B cell (primary cell): ENCODE measurements at regions not wholly inside any gene's neighbourhood (a gene's known extent, or its start where the extent isn't known, plus 50 kb on each side); places are given as distances from the start of the nearest gene placed in this dataset.

ENCODE experiments used
- ATAC-seq: fragments of 200-7000 bp; cut with Tn5 transposase; one replicate; pipeline ENCODE4 v1.10.0; 2021; ENCODE audit warnings: low read depth, mild to moderate bottlenecking, moderate number of reproducible peaks, moderate library complexity
- CTCF ChIA-PET: fragments of 350-600 bp; sonication (Branson Sonifier 250); formaldehyde crosslinking; loops from one replicate; lab custom pipeline; 2021; ENCODE audit warnings: antibody characterized with exemption, inconsistent platforms; lab: Charles Lee
- POLR2A ChIA-PET: fragments of 350-600 bp; sonication (Branson Sonifier 250); formaldehyde crosslinking; loops from one replicate; lab custom pipeline; 2021; ENCODE audit warnings: antibody characterized with exemption; lab: Charles Lee
- DNase-seq: peaks from one replicate; pipeline ENCODE4 v3.0.0; 2013
- H2AFZ ChIP-seq: 2 replicates; pipeline ENCODE4 v1.6.1; 2012; ENCODE audit warnings: mild to moderate bottlenecking, low read depth, low read length; ENCODE audit not compliant: insufficient read depth, poor library complexity, severe bottlenecking
- H3K27ac ChIP-seq, 2 donors: 1 replicate in 1 of 2; 2 replicates in 1 of 2; pipeline ENCODE4 v1.5.1; 2012 to 2013; ENCODE audit warnings: low read length in 2 of 2, mild to moderate bottlenecking in 2 of 2, moderate library complexity in 1 of 2
- H3K27me3 ChIP-seq, 4 experiments: fragments of 200-600 bp in 1 of 4; sonication (generic) in 1 of 4; replicated peaks in 1 of 4; 1 replicate in 2 of 4; 2 replicates in 2 of 4; pipeline versions ENCODE4 v1.6.1 to v1.7.0; 2013 to 2016; ENCODE audit warnings: low read length in 3 of 4, mild to moderate bottlenecking in 2 of 4, mixed read lengths in 1 of 4, moderate library complexity in 1 of 4; ENCODE audit not compliant: insufficient read depth in 4 of 4, control insufficient read depth in 3 of 4; ENCODE audit errors: control extremely low read depth in 1 of 4
- H3K36me3 ChIP-seq, 2 experiments: replicated peaks in 1 of 2; 1 replicate in 1 of 2; 2 replicates in 1 of 2; pipeline versions ENCODE4 v1.6.1 to v1.7.1; 2013; ENCODE audit warnings: low read length in 1 of 2; ENCODE audit not compliant: insufficient read depth in 2 of 2, control insufficient read depth in 1 of 2; ENCODE audit errors: control extremely low read depth in 1 of 2, extremely low read depth in 1 of 2
- H3K4me1 ChIP-seq, 2 donors: fragments of 200-600 bp in 1 of 2; sonication (generic) in 1 of 2; 1 replicate in 1 of 2; 2 replicates in 1 of 2; pipeline versions ENCODE4 v1.5.1 to v1.6.1; 2013 to 2017; ENCODE audit warnings: low read length in 2 of 2; ENCODE audit not compliant: control insufficient read depth in 2 of 2, insufficient read depth in 2 of 2
- H3K4me2 ChIP-seq: replicated peaks from 2 replicates; pipeline ENCODE3; 2012; ENCODE audit warnings: mild to moderate bottlenecking, low read depth, low read length; ENCODE audit not compliant: poor library complexity, severe bottlenecking
- H3K4me3 ChIP-seq, 5 experiments: fragments of 200-600 bp in 1 of 5; sonication (generic) in 1 of 5; 1 replicate in 3 of 5; 2 replicates in 2 of 5; pipeline versions ENCODE4 v1.5.1 to v1.7.0; 2011 to 2016; ENCODE audit warnings: low read length in 4 of 5, mild to moderate bottlenecking in 4 of 5, low read depth in 2 of 5, control low read depth in 1 of 5, moderate library complexity in 1 of 5; ENCODE audit not compliant: insufficient read depth in 1 of 5; ENCODE audit errors: control extremely low read depth in 1 of 5, extremely low read depth in 1 of 5
- H3K79me2 ChIP-seq: fragments of 200-600 bp; sonication (generic); one replicate; pipeline ENCODE4 v1.6.0; 2016; ENCODE audit warnings: low read length; ENCODE audit not compliant: control insufficient read depth, insufficient read depth
- H3K9ac ChIP-seq: fragments of 200-600 bp; sonication (generic); 2 replicates; pipeline ENCODE4 v1.6.1; 2017; ENCODE audit warnings: mild to moderate bottlenecking, low read length, moderate library complexity
- H3K9me3 ChIP-seq, 3 donors: one replicate each; pipeline versions ENCODE4 v1.6.1 to v1.7.1; 2013; ENCODE audit warnings: low read length in 2 of 3; ENCODE audit not compliant: control insufficient read depth in 2 of 3, insufficient read depth in 1 of 3; ENCODE audit errors: control extremely low read depth in 1 of 3
- H4K20me1 ChIP-seq: 2 replicates; pipeline ENCODE4 v1.6.0; 2012; ENCODE audit warnings: mild to moderate bottlenecking, low read length; ENCODE audit not compliant: insufficient read depth, control insufficient read depth, poor library complexity, severe bottlenecking
- H3K27ac Mint-ChIP-seq: one replicate; pipeline ENCODE4 v1.8.0; 2021; ENCODE audit warnings: mixed read lengths
- H3K27me3 Mint-ChIP-seq: one replicate; pipeline ENCODE4 v1.8.0; 2021; ENCODE audit warnings: mixed read lengths
- H3K4me1 Mint-ChIP-seq: one replicate; pipeline ENCODE4 v1.8.0; 2021; ENCODE audit warnings: mixed read lengths
- H3K4me3 Mint-ChIP-seq: one replicate; pipeline ENCODE4 v1.8.0; 2021; ENCODE audit warnings: mixed read lengths
- H3K9me3 Mint-ChIP-seq: one replicate; pipeline ENCODE4 v1.8.0; 2022; ENCODE audit warnings: mixed read lengths; ENCODE audit not compliant: insufficient read depth
- EZH2 ChIP-seq: IDR thresholded peaks from 2 replicates; pipeline ENCODE4 v1.6.1; 2012; ENCODE audit warnings: borderline replicate concordance, low read depth, mild to moderate bottlenecking, moderate library complexity, low read length; ENCODE audit not compliant: insufficient read depth, poor library complexity, severe bottlenecking
- WGBS: methylation state at CpG from one replicate; pipeline ENCODE4 v1.1.5; 2013; ENCODE audit warnings: missing lambda C conversion rate; ENCODE audit not compliant: insufficient coverage; 5-methylcytosine and 5-hydroxymethylcytosine counted together
- intact Hi-C: fragments of 100-400 bp; cut with micrococcal nuclease; formaldehyde crosslinking; loops from one replicate; pipeline ENCODE4 v1.10.0; 2022
- TF ChIP-seq, protein P1 (sequence below): fragments of 200-600 bp; IDR thresholded peaks from one replicate; pipeline ENCODE4 v1.8.0; 2022; ENCODE audit warnings: antibody characterized with exemption, mild to moderate bottlenecking

DNA sequence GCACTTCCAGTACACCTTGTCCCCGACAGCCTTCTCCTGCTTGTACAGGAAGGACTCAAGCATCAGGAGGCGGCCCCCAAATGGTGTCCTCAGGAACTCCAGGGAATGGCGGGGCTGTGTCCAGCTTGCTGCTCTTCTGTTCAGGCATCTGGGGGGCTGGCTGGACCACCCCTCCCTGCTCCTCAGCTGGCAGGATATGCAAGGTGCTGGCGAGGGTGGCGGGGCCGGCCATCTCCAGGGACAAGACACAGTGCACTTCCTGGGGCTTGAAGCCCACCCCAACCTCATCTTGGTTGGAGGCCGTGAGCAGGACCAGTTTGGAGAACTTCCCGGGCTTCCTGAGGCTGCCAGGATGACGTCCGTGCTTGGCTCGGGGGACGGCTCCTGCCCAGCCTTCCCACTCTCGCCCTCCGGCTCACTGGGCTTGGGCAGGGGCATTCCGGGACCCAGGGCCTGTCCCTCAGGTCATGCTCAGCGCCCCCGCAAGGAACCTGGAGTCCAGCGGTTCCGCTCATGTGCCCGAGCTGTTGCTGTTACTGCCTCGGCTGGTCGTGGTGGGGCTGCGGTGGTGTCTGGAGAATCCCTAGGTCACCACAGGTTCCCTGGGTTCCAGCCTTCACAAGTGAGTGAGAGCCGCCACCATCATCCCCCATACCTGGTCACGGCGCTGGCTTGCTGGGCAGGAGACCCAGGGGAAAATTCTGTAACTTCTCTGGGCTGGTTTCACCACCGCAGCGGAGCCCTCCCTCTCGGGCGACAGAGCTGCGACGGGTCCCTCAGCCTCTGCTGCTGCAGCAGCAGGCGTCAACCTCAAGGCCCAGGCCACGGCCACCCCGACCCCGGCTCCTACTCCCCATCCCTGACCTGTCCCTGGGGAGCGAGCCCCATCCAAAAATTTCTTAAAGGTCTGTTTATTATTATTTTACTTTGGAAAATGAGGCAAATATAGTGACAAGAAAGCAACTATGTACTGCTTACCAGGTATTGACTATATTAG lies 82.8 kb upstream of the FXR1 start:
- no peaks in the 10 kb centered on the region for H3K4me1 ChIP-seq
- no peak overlapping the region for H3K4me3 Mint-ChIP-seq
- H3K27me3 Mint-ChIP-seq, result no peaks in the 10 kb centered on the region
- ATAC-seq (no peak), DNase-seq (no peak)
- peaks cover 0 to 19% (median 0%) of the 10 kb centered on the region in 3 donors for H3K9me3 ChIP-seq
- no peak overlapping the region for H3K4me3 ChIP-seq
- no peaks in the 10 kb centered on the region for H3K27me3 ChIP-seq
- no peaks in the 10 kb centered on the region for H3K4me1 Mint-ChIP-seq
- H2AFZ ChIP-seq, result no peak overlapping the region
- H3K36me3 ChIP-seq, result no peaks in the 10 kb centered on the region
- WGBS, result 96% methylated on average over 33 of the region's 37 CpGs
- no peaks in the 10 kb centered on the region for H3K79me2 ChIP-seq
- ChIA-PET POLR2A (no interaction called here), CTCF (no interaction called here)
- no peak overlapping the region for H3K9ac ChIP-seq
- H3K27ac ChIP-seq, result no peak overlapping the region
- no peak for TF ChIP-seq EZH2
- TF ChIP-seq, protein P1, sequence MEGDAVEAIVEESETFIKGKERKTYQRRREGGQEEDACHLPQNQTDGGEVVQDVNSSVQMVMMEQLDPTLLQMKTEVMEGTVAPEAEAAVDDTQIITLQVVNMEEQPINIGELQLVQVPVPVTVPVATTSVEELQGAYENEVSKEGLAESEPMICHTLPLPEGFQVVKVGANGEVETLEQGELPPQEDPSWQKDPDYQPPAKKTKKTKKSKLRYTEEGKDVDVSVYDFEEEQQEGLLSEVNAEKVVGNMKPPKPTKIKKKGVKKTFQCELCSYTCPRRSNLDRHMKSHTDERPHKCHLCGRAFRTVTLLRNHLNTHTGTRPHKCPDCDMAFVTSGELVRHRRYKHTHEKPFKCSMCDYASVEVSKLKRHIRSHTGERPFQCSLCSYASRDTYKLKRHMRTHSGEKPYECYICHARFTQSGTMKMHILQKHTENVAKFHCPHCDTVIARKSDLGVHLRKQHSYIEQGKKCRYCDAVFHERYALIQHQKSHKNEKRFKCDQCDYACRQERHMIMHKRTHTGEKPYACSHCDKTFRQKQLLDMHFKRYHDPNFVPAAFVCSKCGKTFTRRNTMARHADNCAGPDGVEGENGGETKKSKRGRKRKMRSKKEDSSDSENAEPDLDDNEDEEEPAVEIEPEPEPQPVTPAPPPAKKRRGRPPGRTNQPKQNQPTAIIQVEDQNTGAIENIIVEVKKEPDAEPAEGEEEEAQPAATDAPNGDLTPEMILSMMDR, result no peak
- no peaks in the 10 kb centered on the region for H4K20me1 ChIP-seq
- no peak overlapping the region for H3K27ac Mint-ChIP-seq
- H3K4me2 ChIP-seq, result no peak overlapping the region
- no peaks in the 10 kb centered on the region for H3K9me3 Mint-ChIP-seq
- intact Hi-C loops, result no loop called here

DNA sequence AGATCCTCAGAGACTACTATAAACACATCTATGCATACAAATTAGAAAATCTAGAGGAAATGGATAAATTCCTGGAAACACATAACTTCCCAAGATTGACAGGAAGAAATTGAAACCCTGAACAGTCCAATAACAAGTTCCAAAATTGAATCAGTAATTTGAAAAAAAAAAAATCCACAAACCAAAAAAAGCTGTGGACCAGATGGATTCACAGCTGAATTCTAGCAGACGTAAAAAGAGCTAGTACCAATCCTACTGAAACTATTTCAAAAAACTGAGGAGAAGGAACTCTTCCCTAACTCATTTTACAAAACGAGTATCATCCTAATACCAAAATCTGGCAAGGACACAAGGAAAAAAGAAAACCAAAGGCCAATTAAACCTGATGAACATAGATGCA lies 77.0 kb upstream of the FXR1 start:
- Mint-ChIP-seq H3K4me3 (no peak overlapping the region), H3K27ac (no peak overlapping the region), H3K27me3 (no peaks in the 10 kb centered on the region), H3K9me3 (no peaks in the 10 kb centered on the region), H3K4me1 (no peaks in the 10 kb centered on the region)
- H3K27ac ChIP-seq, result no peak overlapping the region
- intact Hi-C loops, result no loop called here
- no peaks in the 10 kb centered on the region for H3K4me1 ChIP-seq
- H3K36me3 ChIP-seq, result no peaks in the 10 kb centered on the region
- H2AFZ ChIP-seq, result no peak overlapping the region
- H3K4me2 ChIP-seq, result no peak overlapping the region
- no peak overlapping the region for H3K4me3 ChIP-seq
- no peaks in the 10 kb centered on the region for H3K27me3 ChIP-seq
- no peak for ATAC-seq
- ChIA-PET POLR2A (no interaction called here), CTCF (no interaction called here)
- no peak overlapping the region for H3K9ac ChIP-seq
- TF ChIP-seq, protein P1, result no peak
- no peak for TF ChIP-seq EZH2
- no peaks in the 10 kb centered on the region for H3K79me2 ChIP-seq
- DNase-seq, result no peak
- 100% methylated on average over 1 of the region's 2 CpGs for WGBS
- no peaks in the 10 kb centered on the region for H4K20me1 ChIP-seq
- H3K9me3 ChIP-seq, result peaks cover 0 to 2% (median 0%) of the 10 kb centered on the region in 3 donors
